Brain microvascular endothelial cell (primary cell): ENCODE measurements at regions not wholly inside any gene's neighbourhood (a gene's known extent, or its start where the extent isn't known, plus 50 kb on each side); places are given as distances from the start of the nearest gene placed in this dataset.

Source experiments
- DNase-seq: peaks from one replicate; pipeline ENCODE4 v3.0.0-alpha.2; 2020
- H3K27ac ChIP-seq: fragments of 250-450 bp; sonication (Bioruptor Pico); 2 replicates; pipeline ENCODE4 v1.5.1; 2020; ENCODE audit warnings: mild to moderate bottlenecking, moderate library complexity
- H3K27me3 ChIP-seq: fragments of 250-450 bp; sonication (Bioruptor Pico); replicated peaks from 2 replicates; pipeline ENCODE4 v1.5.1; 2020; ENCODE audit warnings: mild to moderate bottlenecking
- H3K36me3 ChIP-seq: fragments of 250-450 bp; sonication (Bioruptor Pico); replicated peaks from 2 replicates; pipeline ENCODE4 v1.5.1; 2020; ENCODE audit warnings: mild to moderate bottlenecking
- H3K4me3 ChIP-seq: 2 replicates; pipeline ENCODE4 v1.5.1; 2011; ENCODE audit warnings: low read depth, mild to moderate bottlenecking, control low read depth, low read length, moderate library complexity
- CTCF ChIP-seq: IDR thresholded peaks from 2 replicates; pipeline ENCODE4 v1.5.1; 2011; ENCODE audit warnings: low read depth, mild to moderate bottlenecking, moderate library complexity, low read length, control low read depth, inconsistent platforms; ENCODE audit errors: missing control alignments
- in situ Hi-C: cut with HindIII; loops from 2 replicates; pipeline ENCODE4 v1.10.0; 2017; ENCODE audit warnings: low sequenced_read_pairs, low pct_ligation_motif_present

- H3K4me3 ChIP-seq: no peak overlapping the region
- no peak overlapping the region for H3K27ac ChIP-seq
- H3K27me3 ChIP-seq: no peaks in the 10 kb centered on the region
- H3K36me3 ChIP-seq: no peaks in the 10 kb centered on the region
- TF ChIP-seq CTCF: no peak
- in situ Hi-C loops: no loop called here
- DNase-seq: no peak
Observed at GRCh38 chr4:62927574-62927973, 1481.7 kb downstream of the TECRL start.

GRCh38 chr4:62923783-62924182 lies 1485.5 kb downstream of the TECRL start:
- Histone ChIP-seq H3K27me3 (no peaks in the 10 kb centered on the region), H3K4me3 (no peak overlapping the region), H3K27ac (no peak overlapping the region), H3K36me3 (no peaks in the 10 kb centered on the region)
- no peak for DNase-seq
- no peak for TF ChIP-seq CTCF
- in situ Hi-C loops: no loop called here

- Histone ChIP-seq H3K36me3 (no peaks in the 10 kb centered on the region), H3K27ac (no peak overlapping the region), H3K27me3 (no peaks in the 10 kb centered on the region), H3K4me3 (no peak overlapping the region)
- TF ChIP-seq CTCF: no peak
- in situ Hi-C loops: no loop called here
- DNase-seq: no peak
Observed at GRCh38 chr4:62917649-62918048, 1491.6 kb downstream of the TECRL start.

GRCh38 chr4:62914758-62915157 lies 1494.5 kb downstream of the TECRL start:
- Histone ChIP-seq H3K27me3 (no peaks in the 10 kb centered on the region), H3K36me3 (no peaks in the 10 kb centered on the region), H3K4me3 (no peak overlapping the region), H3K27ac (no peak overlapping the region)
- no peak for TF ChIP-seq CTCF
- in situ Hi-C loops: no loop called here
- DNase-seq: no peak

GRCh38 chr4:62913065-62913464 lies 1496.2 kb downstream of the TECRL start:
- in situ Hi-C loops: no loop called here
- no peak for TF ChIP-seq CTCF

GRCh38 chr4:62912531-62912930 lies 1496.7 kb downstream of the TECRL start:
- no peak for DNase-seq
- H3K27ac ChIP-seq: no peak overlapping the region
- in situ Hi-C loops: no loop called here
- H3K27me3 ChIP-seq: no peaks in the 10 kb centered on the region
- no peak for TF ChIP-seq CTCF
- H3K4me3 ChIP-seq: no peak overlapping the region
- H3K36me3 ChIP-seq: no peaks in the 10 kb centered on the region

More at GRCh38 chr4:62913065-62913464, 1496.2 kb downstream of the TECRL start:
- Histone ChIP-seq H3K27ac (no peak overlapping the region), H3K4me3 (no peak overlapping the region), H3K36me3 (no peaks in the 10 kb centered on the region), H3K27me3 (no peaks in the 10 kb centered on the region)
- DNase-seq: no peak
